G401.6 (cell line): ENCODE measurements at regions not wholly inside any gene's neighbourhood (a gene's known extent, or its start where the extent isn't known, plus 50 kb on each side); places are given as distances from the start of the nearest gene placed in this dataset.

Source experiments
- FAIRE-seq: peaks from 2 replicates; lab custom pipeline; 2012; peaks lifted over from hg19 to GRCh38; lab: Jason Lieb, UNC

DNA sequence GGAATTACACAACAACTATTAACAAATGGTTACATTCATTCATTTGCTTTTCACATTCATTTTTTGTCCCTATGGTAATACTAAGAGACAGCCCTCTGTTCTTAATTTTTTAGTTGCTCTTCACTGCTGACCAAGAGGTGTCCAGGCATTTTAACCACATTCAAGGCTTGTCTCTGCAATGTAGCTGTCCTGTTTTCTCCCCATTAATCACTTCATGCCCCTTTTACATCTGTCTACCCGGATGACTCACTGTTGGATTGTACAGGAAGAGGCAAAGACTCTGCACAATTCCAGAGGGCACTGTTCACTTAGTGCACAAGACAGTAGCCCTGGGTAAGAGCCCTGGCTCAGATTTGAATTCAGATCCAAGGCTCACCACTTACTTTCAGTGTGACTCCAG, 168.5 kb downstream of the NOC3L start:
- no peak for FAIRE-seq

DNA sequence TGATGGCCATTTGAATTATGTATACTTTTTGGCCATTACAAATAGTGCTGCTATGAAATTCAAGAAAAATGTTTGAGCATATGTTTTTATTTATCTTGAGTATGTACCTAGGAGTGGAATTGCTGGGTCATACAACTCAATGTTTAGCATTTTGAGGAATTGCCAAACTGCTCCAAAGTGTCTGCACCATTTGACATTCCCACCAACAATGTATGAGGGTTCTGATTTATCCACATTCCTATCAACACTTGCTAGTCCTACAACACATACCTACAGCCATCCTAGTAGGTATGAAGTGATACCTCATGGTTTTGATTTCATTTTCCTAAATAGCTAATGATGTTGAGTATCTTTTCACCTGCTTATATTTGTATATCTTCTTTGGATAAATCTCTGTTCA, 165.5 kb downstream of the NOC3L start:
- no peak for FAIRE-seq

DNA sequence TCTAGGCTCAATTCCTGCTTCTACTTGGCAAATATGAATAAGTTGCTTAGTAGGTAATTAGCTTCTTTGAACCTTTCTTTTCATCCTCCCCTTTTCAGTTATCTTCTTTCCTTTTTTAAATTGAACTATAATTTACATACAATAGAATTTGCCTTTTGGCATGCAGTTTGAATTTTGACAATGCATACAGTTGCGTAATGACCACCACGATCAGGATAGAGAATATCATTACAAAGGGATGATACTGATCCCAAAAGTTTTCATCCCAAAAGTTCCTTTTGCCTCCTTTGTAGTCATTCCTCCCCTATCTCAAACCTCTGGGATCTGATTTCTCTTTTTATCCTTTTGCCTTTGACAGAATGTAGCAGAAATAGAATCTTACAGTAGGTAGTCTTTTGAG, 164.4 kb downstream of the NOC3L start:
- no peak for FAIRE-seq

DNA sequence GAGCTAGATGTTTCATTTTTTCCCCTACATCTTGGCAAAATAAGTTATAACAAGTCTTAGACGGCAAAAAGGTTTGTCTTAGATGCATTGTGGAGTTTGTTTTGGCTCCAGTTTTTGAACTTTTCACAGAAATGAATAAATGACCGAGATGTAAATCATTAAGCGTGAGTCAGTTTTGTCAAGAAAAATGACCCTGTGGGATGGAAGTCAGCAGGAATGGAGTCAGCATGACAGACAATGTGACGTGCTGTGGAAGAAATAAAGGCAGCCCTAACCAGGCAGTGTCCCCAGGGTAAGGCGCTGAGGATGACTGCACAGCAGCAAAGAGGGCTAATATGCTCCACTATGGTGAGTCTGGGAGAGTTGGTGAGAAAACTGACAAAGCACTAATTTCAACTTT, 163.2 kb downstream of the NOC3L start:
- FAIRE-seq = no peak

- FAIRE-seq = no peak
Observed at GRCh38 chr10:94200146-94200837, 162.4 kb downstream of the NOC3L start.

GRCh38 chr10:94205396-94205831, 157.3 kb downstream of the NOC3L start:
- FAIRE-seq = no peak

DNA sequence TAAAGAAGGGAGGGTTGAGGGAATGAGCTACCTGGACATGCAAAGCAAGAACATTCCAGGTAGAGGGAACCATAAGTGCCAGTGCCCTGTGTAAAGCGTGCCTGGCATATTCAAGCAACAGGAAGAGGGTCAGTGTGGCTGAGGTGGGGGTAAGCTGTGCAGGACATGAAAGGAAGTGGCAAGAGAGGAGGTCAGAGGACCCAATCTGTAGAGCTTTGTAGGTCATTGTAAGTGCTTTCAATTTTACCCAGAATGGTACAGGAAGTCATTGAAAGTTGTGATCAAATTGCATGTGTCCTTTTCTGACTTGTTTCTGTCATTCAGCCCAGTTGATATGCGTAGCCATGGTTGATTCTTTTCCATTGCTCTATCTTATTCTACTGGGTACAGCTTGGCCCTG, 156.6 kb downstream of the NOC3L start:
- FAIRE-seq = no peak

DNA sequence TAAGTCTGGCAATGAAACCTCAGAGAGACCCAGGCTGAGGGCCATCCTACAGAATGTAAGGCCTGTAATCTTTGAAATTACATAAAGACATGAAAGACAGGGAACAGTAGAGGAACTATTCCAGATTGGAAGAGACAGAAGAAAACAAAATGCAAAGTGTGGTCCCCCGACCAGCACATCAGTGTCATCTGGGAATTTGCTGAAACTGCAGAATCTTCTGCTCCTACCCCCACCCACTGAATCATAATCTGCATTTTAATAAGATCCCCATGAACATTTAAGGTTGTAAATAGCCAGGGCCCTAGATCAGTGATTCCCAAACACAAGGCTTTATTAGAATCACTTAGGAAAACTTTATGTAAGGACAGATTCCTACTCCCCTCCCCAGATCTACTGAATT, 154.4 kb downstream of the NOC3L start:
- FAIRE-seq = no peak

GRCh38 chr10:94210440-94211168, 152.1 kb downstream of the NOC3L start:
- no peak for FAIRE-seq

DNA sequence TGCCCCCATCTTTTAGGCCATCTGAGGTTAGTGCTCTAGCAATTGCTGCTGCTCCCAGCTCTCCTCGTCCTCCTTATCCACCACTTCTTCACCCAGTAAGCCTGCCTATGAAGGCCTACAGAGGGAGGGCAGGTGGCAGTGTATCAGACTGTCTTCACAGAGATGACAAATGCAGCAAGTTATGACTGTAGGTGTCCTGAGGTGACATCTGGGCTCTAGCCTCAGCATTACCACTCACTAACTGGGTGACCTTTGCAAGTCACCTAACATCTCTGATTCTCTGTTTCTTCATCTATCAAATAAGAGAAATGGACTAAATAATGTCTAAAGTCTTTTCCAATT, 151.6 kb downstream of the NOC3L start:
- no peak for FAIRE-seq

DNA sequence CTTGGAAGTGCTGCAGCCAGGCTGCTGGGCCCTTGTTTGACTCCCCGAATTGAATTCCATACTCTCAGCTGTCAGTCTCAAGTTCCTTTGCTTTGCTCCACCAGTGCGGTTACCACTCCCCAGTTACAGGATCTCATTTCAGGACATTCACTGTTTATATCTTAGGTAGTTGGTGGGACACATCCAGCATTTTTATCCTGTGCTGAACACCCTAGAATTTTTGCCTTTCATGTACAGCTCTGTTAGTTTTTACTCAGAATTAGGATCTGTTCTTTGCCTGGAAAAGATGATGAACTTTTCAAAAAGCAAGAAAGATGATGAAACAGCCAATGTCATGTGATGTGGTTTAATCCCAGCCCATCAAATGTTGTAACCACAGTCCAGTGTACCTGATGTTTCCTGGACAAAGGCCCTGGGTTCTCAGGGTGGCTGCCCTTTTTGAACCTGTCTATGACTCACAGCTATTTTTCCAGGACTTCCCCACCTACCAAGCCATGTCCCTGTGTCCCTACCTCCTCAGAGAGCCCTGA, 149.7 kb downstream of the NOC3L start:
- no peak for FAIRE-seq

GRCh38 chr10:94213980-94214379, 148.8 kb downstream of the NOC3L start:
- no peak for FAIRE-seq

DNA sequence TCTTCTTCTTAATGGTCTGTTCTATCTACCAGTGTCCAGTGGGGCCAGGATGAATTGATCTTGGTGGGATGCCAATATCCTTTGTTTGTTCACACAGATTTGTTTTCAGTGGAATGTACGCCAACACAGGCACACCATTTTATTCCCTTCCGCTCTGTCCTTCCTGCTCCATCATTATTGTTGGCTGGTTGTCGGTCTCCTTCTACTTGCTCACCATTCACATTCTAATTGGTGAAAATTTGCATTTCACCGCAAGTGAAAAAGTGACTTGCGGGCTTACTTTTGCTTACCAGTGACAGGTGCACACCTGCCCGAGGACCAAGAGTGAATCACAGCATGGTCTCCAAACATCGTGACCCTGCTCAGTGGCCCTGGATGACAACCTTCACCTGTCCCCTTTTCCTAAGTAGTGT, 148.3 kb downstream of the NOC3L start:
- FAIRE-seq = no peak

- no peak for FAIRE-seq
Observed at GRCh38 chr10:94216201-94216600, 146.5 kb downstream of the NOC3L start.

DNA sequence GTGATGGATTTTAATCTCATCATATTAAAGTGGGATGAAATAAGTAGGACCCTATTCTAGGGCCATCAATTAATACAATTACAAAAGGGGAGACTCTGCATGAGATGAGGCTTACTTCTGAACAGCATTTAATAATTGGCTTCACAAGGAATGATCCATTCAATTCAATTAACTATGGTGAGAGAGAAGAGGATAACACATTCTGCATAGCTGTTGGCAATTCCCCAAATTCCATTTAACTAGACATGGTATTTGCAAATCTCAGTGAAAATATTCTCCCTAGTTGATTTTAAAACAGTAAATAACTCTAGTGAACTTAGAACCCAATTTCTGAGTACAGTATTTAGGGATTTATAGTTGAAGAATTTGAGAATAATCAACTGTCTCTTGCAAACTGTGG, 145.3 kb downstream of the NOC3L start:
- FAIRE-seq = no peak

GRCh38 chr10:94218493-94219183, 144.1 kb downstream of the NOC3L start:
- peak; percentile 99 for FAIRE-seq

- FAIRE-seq = no peak
Observed at GRCh38 chr10:94219829-94220228, 142.9 kb downstream of the NOC3L start.

DNA sequence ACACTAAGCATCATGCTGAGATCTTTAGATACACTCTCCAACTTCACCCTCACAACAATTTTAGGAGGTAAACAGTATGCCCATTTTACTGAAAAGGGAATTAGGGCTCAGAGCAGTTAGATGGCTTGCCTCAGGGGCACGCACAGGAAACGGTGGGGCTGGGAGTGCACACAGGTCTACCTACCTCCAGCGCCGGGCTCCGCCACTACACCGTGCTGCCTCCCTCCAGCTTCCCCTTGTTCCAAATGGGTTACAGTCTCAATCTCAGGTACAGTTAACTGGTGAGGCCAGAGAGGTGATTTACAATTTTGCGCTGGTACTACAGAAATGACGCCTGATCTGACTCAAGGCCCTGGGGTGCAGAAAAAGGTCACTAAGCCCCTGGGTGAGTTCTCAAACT, 142.0 kb downstream of the NOC3L start:
- no peak for FAIRE-seq

GRCh38 chr10:94223702-94224370, 138.9 kb downstream of the NOC3L start:
- no peak for FAIRE-seq

DNA sequence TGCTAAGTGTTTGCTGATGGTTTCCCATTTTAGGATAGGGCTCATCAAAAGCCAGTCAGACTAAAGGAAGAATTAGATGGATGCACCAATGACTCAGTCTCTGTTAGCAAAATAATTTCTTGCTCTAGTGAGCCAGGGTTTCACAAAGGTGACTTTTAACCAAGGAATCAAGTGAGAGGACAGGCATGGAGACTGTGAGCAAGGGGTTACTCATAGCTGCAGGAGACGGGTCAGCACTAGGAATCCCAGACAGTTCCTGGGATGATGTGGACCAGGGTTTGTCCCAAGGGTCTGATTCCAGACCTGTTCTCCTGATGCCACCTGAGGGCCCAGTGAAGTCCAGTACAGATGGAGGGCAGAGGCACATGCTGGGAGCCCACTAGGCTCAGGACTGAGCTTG, 138.1 kb downstream of the NOC3L start:
- no peak for FAIRE-seq

GRCh38 chr10:94225589-94225988, 137.2 kb downstream of the NOC3L start:
- no peak for FAIRE-seq

- peak; percentile 21 for FAIRE-seq
Observed at GRCh38 chr10:94230134-94230785, 132.5 kb downstream of the NOC3L start.
